Caco-2 (cell line): ENCODE measurements at regions not wholly inside any gene's neighbourhood (a gene's known extent, or its start where the extent isn't known, plus 50 kb on each side); places are given as distances from the start of the nearest gene placed in this dataset.

Experiments used
- BruUV-seq: library from RNA; stranded (reverse); fragments of 400-500 nt; replicated peaks from 2 replicates; lab custom pipeline; 2021; lab: Mats Ljungman, UMichigan
- CTCF ChIA-PET: fragments of 300-600 bp; sonication (Branson Sonifier 250); formaldehyde crosslinking; loops from one replicate; lab custom pipeline; 2022; ENCODE audit warnings: antibody characterized with exemption; lab: Charles Lee
- POLR2A ChIA-PET: fragments of 300-600 bp; sonication (Branson Sonifier 250); formaldehyde crosslinking; loops from one replicate; lab custom pipeline; 2022; ENCODE audit warnings: antibody characterized with exemption; lab: Charles Lee
- DNase-seq, 2 experiments: peaks; one replicate each; pipeline versions ENCODE4 v3.0.0 to v3.0.0-alpha.2; 2020 to 2022
- H3K27me3 ChIP-seq: replicated peaks from 2 replicates; pipeline ENCODE4 v1.6.0; 2011; ENCODE audit warnings: low read length; ENCODE audit not compliant: control insufficient read depth, insufficient read depth
- H3K36me3 ChIP-seq: 2 replicates; pipeline ENCODE4 v1.5.1; 2011; ENCODE audit warnings: low read length; ENCODE audit not compliant: control insufficient read depth, insufficient read depth
- H3K4me1 ChIP-seq: fragments of 250-450 bp; sonication (Bioruptor Pico); 2 replicates; pipeline ENCODE4 v1.5.1; 2020; ENCODE audit warnings: mild to moderate bottlenecking
- H3K4me3 ChIP-seq: 2 replicates; pipeline ENCODE4 v1.5.1; 2011; ENCODE audit warnings: low read depth, mild to moderate bottlenecking, control low read depth, low read length
- H3K9me3 ChIP-seq: fragments of 250-450 bp; sonication (Bioruptor Pico); 2 replicates; pipeline ENCODE4 v1.5.1; 2020; ENCODE audit warnings: mild to moderate bottlenecking, moderate library complexity
- H3K27ac Mint-ChIP-seq: one replicate; pipeline ENCODE4 v1.8.0; 2022; ENCODE audit warnings: mixed read lengths; ENCODE audit not compliant: unreplicated experiment
- H3K27me3 Mint-ChIP-seq: one replicate; pipeline ENCODE4 v1.8.0; 2022; ENCODE audit warnings: mixed read lengths; ENCODE audit not compliant: insufficient read depth, unreplicated experiment
- H3K36me3 Mint-ChIP-seq: one replicate; pipeline ENCODE4 v1.8.0; 2022; ENCODE audit warnings: mild to moderate bottlenecking, mixed read lengths; ENCODE audit not compliant: insufficient read depth, unreplicated experiment
- H3K4me1 Mint-ChIP-seq: one replicate; pipeline ENCODE4 v1.8.0; 2022; ENCODE audit warnings: low read depth, mixed read lengths; ENCODE audit not compliant: unreplicated experiment
- H3K4me3 Mint-ChIP-seq: one replicate; pipeline ENCODE4 v1.8.0; 2022; ENCODE audit warnings: mild to moderate bottlenecking, moderate library complexity, mixed read lengths; ENCODE audit not compliant: unreplicated experiment
- H3K9me3 Mint-ChIP-seq: one replicate; pipeline ENCODE4 v1.8.0; 2022; ENCODE audit warnings: mixed read lengths; ENCODE audit not compliant: unreplicated experiment
- intact Hi-C: fragments of 100-400 bp; cut with micrococcal nuclease; formaldehyde crosslinking; loops from one replicate; pipeline ENCODE4 v1.10.0; 2022; ENCODE audit not compliant: unreplicated experiment
- TF ChIP-seq, protein P1 (sequence below), 2 experiments: fragments of 200-600 bp in 1 of 2; IDR thresholded peaks; 1 replicate in 1 of 2; 2 replicates in 1 of 2; pipeline versions ENCODE4 v1.5.1 to v1.8.0; 2011 to 2022; ENCODE audit warnings: antibody characterized with exemption in 1 of 2, control low read depth in 1 of 2, inconsistent platforms in 1 of 2, low read depth in 1 of 2, low read length in 1 of 2, mild to moderate bottlenecking in 1 of 2, moderate library complexity in 1 of 2; ENCODE audit not compliant: insufficient read depth in 1 of 2, severe bottlenecking in 1 of 2, unreplicated experiment in 1 of 2

DNA sequence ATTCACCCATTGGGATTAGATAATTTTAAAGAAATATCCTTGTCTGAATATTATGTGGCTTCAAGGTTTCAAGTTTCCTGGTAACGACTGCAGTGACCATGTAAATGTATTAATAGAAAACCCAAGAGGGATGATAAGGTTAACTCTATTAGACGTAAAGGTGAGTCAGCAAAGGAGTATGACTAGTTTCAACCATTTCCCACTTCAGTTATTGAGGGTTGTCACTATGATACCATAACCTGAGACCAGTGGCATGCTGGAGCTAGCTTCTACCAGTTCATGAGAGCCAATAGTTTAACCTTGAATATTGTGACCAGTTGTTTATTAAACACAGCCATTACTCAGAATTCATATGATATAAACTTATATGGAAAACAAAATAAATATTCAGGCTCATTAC, 270.1 kb downstream of the TMA16 start:
- no peaks in the 10 kb centered on the region for H3K4me1 Mint-ChIP-seq
- H3K9me3 Mint-ChIP-seq = no peaks in the 10 kb centered on the region
- intact Hi-C loops = no loop called here
- no peaks in the 10 kb centered on the region for H3K27me3 Mint-ChIP-seq
- H3K9me3 ChIP-seq = no peaks in the 10 kb centered on the region
- CTCF ChIA-PET = interaction anchor here (1.0 kb wide), 1 partner anchor 214 kb away, joined by 3 read pairs; no protein-coding TSS in a partner anchor
- POLR2A ChIA-PET = no interaction called here
- H3K27ac Mint-ChIP-seq = no peak overlapping the region
- H3K36me3 ChIP-seq = no peaks in the 10 kb centered on the region
- no peak for DNase-seq
- no peaks in the 10 kb centered on the region for H3K36me3 Mint-ChIP-seq
- BruUV-seq = no TSS peak
- H3K4me3 ChIP-seq = no peak overlapping the region
- no peaks in the 10 kb centered on the region for H3K4me1 ChIP-seq
- no peak overlapping the region for H3K4me3 Mint-ChIP-seq
- H3K27me3 ChIP-seq = no peaks in the 10 kb centered on the region
- TF ChIP-seq, protein P1, sequence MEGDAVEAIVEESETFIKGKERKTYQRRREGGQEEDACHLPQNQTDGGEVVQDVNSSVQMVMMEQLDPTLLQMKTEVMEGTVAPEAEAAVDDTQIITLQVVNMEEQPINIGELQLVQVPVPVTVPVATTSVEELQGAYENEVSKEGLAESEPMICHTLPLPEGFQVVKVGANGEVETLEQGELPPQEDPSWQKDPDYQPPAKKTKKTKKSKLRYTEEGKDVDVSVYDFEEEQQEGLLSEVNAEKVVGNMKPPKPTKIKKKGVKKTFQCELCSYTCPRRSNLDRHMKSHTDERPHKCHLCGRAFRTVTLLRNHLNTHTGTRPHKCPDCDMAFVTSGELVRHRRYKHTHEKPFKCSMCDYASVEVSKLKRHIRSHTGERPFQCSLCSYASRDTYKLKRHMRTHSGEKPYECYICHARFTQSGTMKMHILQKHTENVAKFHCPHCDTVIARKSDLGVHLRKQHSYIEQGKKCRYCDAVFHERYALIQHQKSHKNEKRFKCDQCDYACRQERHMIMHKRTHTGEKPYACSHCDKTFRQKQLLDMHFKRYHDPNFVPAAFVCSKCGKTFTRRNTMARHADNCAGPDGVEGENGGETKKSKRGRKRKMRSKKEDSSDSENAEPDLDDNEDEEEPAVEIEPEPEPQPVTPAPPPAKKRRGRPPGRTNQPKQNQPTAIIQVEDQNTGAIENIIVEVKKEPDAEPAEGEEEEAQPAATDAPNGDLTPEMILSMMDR (IDR thresholded peaks at IDR 0.05; ENCODE audit: insufficient read depth in 1 of 2, low read depth in 1 of 2, low read length in 1 of 2, severe bottlenecking in 1 of 2, unreplicated experiment in 1 of 2) = no peak

DNA sequence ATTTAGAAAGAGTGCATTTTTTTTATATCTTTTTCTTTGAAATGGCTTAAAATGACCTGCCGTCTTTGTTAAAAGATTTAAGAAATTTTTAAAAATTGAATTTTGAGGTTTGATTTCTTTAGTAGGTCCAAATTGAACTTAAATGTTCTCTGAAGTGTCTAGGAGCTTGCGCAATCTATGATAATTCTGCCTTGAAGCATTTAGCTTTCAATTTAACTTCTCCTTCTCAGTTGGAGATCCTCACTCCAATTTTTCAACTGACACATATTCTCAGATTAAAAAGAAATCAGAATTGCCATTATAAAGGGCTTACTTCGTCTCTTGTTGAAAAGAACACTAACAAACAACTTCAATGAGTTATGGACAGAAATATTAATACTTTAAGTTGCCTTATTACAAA, 273.5 kb downstream of the TMA16 start:
- no peaks in the 10 kb centered on the region for H3K9me3 ChIP-seq
- H3K4me1 ChIP-seq = no peaks in the 10 kb centered on the region
- Mint-ChIP-seq H3K36me3 (no peaks in the 10 kb centered on the region), H3K27ac (no peak overlapping the region), H3K9me3 (no peaks in the 10 kb centered on the region), H3K27me3 (no peaks in the 10 kb centered on the region), H3K4me1 (no peaks in the 10 kb centered on the region), H3K4me3 (no peak overlapping the region)
- intact Hi-C loops = no loop called here
- ChIA-PET CTCF (no interaction called here), POLR2A (no interaction called here)
- no peak for DNase-seq
- no TSS peak for BruUV-seq
- TF ChIP-seq, protein P1 (IDR thresholded peaks at IDR 0.05; ENCODE audit: insufficient read depth in 1 of 2, low read depth in 1 of 2, low read length in 1 of 2, severe bottlenecking in 1 of 2, unreplicated experiment in 1 of 2) = no peak
- no peaks in the 10 kb centered on the region for H3K36me3 ChIP-seq
- no peak overlapping the region for H3K4me3 ChIP-seq
- H3K27me3 ChIP-seq = no peaks in the 10 kb centered on the region

- CTCF ChIA-PET = no interaction called here
- intact Hi-C loops = no loop called here
- Histone ChIP-seq H3K4me3 (no peak overlapping the region), H3K27me3 (no peaks in the 10 kb centered on the region), H3K36me3 (no peaks in the 10 kb centered on the region), H3K4me1 (no peaks in the 10 kb centered on the region), H3K9me3 (no peaks in the 10 kb centered on the region)
- H3K27me3 Mint-ChIP-seq = no peaks in the 10 kb centered on the region
- POLR2A ChIA-PET = no interaction called here
- no peak for DNase-seq
- H3K4me1 Mint-ChIP-seq = no peaks in the 10 kb centered on the region
- H3K27ac Mint-ChIP-seq = no peak overlapping the region
- H3K36me3 Mint-ChIP-seq = no peaks in the 10 kb centered on the region
- no TSS peak for BruUV-seq
- no peaks in the 10 kb centered on the region for H3K9me3 Mint-ChIP-seq
- TF ChIP-seq, protein P1 (IDR thresholded peaks at IDR 0.05; ENCODE audit: insufficient read depth in 1 of 2, low read depth in 1 of 2, low read length in 1 of 2, severe bottlenecking in 1 of 2, unreplicated experiment in 1 of 2) = no peak
- no peak overlapping the region for H3K4me3 Mint-ChIP-seq
Observed at GRCh38 chr4:163772238-163772637, 277.7 kb downstream of the TMA16 start.
